ENCODE measurements at regions not wholly inside any gene's neighbourhood (a gene's known extent, or its start where the extent isn't known, plus 50 kb on each side); places are given as distances from the start of the nearest gene placed in this dataset.

DNA sequence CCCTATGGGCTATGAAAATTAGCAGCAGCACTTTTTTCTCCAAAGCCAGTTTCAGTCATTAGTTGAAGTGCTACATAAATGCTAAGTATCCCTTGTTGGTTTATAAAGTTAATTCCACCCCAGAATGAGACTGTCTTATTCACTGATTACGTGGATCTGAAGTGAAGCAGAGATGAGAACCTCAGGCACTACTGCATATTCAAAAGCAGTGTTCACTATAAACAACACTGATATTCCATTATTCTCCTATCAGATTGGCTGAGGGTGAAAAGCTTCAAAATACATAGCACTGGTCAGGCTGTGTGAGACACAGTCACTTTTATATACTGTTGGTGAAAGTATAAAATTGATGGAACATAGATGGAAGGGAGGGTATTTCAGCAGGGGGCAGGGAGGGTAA is 395.7 kb upstream of the RARB start:
- ATAC-seq (no peak), DNase-seq (ENCODE audit: low spot score) (no peak)

DNA sequence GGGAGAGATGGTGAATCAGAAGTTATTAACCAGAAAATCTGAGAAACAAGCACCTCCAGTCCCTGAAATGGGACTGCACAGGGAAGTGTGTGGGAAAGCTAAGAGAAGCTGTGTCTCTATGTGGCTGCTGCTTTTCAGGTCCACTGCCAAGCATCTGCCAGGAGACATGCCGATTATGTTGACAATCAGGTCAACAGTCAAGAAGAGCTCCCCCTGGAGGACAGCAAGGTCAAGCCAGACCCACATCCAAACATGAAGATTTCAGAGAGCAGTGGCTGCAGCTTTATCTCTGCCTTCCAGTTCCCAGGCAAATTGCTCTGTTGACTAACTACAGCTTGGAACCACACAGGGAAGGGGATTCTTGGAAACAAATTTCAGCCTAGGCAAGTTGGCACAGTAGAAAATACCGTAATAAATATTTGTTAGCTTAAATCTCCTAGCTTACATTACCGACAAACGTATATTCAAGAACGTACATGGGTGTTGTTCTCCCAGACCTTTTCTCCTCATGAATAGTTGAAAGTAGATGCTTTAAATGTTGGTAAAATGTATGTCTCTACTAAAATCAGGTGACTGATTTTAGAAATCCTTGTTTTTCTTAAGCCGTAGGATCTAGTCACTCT is 394.5 kb upstream of the RARB start:
- ATAC-seq, result peak; percentile 92

GRCh38 chr3:25035526-25035925 is 392.5 kb upstream of the RARB start:
- DNase-seq (ENCODE audit: low spot score) (no peak), ATAC-seq (no peak)

More for the DNA sequence above, 394.5 kb upstream of the RARB start:
- DNase-seq (ENCODE audit: low spot score), result peak; percentile 55

DNA sequence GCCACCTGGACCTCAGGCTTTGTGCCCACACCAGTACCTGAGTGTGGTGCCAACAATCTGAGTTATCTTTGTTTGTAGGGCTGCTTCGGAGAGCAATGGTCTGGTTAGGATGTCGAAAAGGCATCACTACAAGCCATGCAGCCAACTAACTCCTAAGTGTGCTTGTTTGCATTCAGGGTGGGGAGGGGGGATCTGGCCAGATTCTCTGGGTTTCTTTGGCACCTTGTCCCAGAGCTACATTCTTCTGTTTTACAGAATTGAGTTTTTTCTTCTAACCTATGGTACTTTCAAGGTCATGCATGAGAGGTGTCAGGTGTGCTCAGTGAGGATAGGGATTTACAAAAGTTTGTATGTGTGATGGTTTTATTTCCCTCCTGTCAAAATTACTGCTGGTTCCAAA is 391.4 kb upstream of the RARB start:
- ATAC-seq (no peak), DNase-seq (ENCODE audit: low spot score) (no peak)

DNA sequence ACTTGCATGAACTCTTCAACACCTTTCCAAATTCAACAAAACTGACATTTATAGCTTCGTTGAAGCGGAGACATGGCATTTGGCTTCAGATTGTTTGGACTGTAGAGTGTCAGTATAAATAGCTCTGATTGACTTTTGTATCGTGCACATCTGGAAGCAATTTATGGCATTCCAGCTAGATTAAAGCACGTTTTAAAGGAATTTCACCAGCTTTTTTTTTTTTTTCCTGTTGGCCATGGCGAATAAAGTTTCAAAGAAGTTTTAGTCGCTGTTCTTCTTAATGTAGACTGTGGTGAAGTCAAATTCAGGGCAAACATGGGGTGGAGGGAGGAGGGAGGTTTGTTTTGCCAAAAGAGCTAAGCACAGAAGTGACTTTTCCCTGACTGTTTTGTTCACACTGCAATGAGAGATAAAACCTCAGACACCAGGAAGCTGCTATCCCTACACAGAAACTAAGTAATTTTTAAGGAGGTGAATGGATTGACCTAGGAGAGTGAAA is 391.0 kb upstream of the RARB start:
- peak; percentile 27 for ATAC-seq
- DNase-seq (ENCODE audit: low spot score), result no peak

- no peak for ATAC-seq
- DNase-seq (ENCODE audit: low spot score), result no peak
Observed at GRCh38 chr3:25038271-25038670, 389.8 kb upstream of the RARB start.

GRCh38 chr3:25038922-25039321 is 389.1 kb upstream of the RARB start:
- no peak for DNase-seq (ENCODE audit: low spot score)
- ATAC-seq, result no peak

- ATAC-seq (no peak), DNase-seq (ENCODE audit: low spot score) (no peak)
Observed at GRCh38 chr3:25040748-25041147, 387.3 kb upstream of the RARB start.

DNA sequence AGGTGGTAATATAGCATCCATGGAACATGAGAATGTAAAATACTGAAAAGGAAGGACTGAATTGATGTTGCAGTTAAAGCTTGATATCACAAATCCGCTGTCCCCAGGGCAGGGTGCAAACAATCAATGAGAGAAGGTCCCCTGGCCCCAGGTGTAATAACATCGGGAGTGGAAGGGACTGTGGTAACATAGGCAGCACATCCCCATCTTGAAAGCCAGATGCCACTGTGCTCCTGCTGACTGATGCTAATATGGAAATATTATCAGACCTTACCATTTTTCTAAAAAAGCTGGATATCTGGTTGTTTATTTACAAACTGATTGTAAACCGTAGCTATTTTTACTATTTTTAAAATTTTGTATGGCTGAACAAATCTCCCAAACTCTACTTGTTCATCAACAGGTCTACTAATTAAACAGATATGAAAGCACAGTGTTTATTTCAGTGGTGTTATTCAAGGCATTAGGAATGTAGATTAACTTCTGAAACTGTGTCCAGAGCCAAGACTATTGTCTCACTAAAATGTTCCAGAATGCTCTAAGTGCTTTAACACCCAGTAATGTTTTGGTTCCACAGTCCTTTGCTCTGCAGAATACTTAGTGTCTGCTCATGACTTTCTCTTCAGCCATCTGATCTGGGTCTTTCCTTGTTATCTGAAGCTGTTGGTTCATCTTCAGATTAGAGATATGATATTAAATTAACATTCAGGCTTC is 386.0 kb upstream of the RARB start:
- ATAC-seq (no peak), DNase-seq (ENCODE audit: low spot score) (no peak)

- DNase-seq (ENCODE audit: low spot score) (no peak), ATAC-seq (no peak)
Observed at GRCh38 chr3:25043177-25043576, 384.9 kb upstream of the RARB start.

DNA sequence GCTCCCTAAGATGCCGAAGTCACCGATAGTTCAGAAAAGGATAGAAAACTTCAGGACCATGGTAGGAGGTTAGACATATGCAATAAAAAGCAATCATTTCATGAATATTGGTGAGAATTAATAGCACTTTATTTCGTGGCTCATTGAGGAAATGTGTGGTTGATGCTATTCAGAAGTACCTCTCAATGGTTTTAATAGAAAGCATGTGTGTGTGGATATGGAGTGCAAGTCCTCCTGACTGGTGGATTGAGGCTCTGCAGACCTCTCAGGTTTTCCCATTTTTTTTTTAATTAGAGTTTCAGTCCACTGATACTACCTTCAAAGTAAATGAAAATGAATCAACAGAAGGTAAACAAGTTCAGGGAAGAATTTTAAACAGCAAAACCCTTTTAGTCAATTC is 384.3 kb upstream of the RARB start:
- no peak for DNase-seq (ENCODE audit: low spot score)
- ATAC-seq, result no peak

DNA sequence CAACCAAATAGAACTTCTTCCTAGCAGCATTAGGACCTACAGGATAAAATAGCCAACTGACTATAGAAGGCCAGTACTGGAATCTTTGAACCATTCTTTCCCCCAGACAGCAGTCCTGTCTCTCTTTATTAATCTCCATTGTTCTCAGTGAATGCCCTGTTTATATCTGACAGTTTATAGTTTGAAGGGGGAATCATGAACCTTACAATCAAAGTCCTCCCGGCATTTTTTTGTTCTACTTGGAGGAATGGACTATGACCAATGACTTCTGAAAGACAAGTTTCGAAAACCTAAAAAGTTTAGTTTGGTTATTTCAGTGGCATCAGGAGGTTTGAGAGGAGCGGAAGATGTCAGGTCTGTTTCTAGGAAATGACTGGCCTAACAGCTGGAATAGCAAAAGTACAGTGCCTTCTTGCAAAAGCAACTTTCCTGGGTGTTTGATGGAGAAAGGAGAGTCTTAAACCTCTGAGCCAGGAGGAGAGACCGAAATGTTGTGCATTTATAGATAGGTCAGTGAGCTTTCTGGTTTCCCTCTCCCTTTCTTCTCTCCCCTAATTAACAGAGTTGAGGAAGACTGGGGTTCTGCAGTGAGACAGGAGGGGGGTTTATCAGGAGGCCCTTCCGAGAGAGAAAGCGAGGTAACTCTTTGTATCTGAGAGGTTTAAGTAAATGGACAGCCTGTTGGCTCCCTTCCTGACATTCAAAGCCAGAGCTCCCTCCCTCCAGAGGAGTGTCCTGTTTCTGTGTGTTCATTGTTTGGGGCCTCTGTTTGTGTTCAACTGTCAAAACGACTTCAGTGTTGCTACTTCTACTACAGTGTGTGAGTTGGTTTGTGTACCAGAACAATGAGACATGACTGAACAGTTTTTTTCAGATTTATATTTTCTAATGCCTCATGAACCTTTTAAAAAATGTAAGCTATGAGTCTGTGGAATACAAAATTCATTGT is 383.0 kb upstream of the RARB start:
- DNase-seq (ENCODE audit: low spot score) (no peak), ATAC-seq (peak; percentile 52)

DNA sequence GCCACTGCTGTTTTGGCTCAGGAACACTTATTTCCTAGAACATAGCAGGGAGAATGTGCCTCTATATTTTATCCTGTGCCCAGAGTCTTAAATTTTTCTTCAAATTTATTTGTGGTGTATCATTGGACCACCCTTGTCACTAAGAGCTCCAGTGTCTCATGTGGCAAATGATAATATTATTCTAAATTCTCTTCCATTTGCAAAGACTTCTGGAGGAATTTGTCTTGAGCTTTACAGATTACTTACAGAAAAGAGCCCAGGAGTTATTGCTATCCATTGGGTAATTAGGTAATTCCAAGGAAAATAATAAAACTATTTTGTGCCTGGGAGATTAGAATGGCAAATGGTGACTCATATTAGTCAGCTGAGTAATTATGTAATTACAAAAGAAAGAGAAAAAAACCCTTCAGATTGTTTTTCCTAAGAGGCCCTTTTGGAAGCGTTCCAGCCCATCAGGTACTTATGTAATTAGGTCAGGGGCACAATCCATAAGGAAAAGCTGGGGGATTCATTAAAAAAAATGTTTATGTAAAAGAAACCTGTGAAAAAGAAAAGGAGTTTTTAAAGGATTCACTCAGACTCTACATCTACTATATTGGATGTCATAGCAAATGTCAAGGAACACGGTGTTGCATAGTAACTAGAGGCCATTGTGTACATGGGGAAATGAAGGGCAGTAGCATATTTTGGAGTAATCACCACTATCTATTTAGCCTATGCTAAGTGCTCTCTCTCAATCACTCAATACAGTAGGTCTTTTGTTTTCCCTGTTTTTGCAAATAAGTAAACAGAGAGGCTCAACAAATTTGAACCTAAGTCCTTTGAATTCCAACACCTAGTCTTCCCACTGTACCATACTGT is 380.9 kb upstream of the RARB start:
- ATAC-seq, result no peak
- DNase-seq (ENCODE audit: low spot score), result no peak

DNA sequence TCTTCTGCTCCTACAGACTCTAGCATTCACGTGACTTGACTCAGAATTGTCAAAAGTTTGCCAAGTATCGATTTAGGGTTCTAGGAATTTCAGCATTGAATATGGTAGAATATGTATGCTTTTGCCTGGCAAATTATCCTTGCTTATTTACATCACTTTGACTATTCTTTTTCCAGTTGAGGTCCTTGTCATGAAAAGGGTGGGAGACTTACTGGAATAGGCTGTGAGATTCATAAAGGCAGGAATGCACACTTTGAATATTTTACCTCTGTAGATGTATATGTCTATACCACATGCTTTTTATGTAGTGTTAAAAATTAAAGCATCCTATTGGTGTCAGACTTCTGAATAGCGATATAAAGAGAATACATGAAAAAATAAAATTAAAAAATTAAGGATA is 378.8 kb upstream of the RARB start:
- ATAC-seq (no peak), DNase-seq (ENCODE audit: low spot score) (no peak)

DNA sequence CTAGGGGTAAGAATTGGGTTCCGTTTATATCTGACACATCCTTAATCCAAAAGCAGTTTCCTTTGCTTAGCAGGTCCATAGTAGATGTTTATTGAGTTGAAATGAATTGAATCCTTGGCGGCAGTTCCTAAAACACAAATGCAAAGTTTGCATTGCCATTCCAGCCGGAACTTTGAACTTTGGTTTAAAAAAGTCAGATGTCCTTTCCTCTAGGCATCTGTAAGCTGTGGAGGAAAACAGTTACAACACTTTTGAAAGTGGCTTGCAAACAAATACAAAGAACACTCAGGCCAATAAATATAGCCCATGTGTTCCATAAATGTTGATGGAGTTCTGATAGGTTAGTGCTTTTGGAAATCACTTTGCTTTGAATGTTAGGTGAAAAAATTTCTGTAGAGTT is 374.7 kb upstream of the RARB start:
- no peak for DNase-seq (ENCODE audit: low spot score)
- ATAC-seq, result peak; percentile 93

GRCh38 chr3:25056036-25056755 is 371.9 kb upstream of the RARB start:
- DNase-seq (ENCODE audit: low spot score), result no peak
- ATAC-seq, result no peak

- no peak for ATAC-seq
- no peak for DNase-seq (ENCODE audit: low spot score)
Observed at GRCh38 chr3:25056803-25057351, 371.2 kb upstream of the RARB start.

DNA sequence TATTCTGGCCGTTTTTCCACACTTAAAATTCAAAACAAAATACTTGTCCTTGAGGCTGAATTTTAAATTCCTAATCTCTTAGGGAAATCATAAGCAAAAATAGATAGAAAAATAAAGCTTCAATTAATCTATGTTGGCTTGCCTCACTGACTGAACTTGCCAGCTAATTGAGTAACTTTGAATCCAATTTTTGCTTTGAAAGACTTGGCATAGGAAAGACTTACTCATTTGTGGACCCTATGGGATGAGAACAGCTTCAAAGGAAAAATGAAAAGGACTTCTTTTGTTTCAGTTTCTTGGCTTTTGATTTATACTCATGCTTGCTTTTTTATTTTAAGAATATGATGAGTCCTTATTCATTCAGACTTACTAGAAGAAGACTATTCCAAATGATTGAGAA is 370.7 kb upstream of the RARB start:
- no peak for DNase-seq (ENCODE audit: low spot score)
- ATAC-seq, result no peak

DNA sequence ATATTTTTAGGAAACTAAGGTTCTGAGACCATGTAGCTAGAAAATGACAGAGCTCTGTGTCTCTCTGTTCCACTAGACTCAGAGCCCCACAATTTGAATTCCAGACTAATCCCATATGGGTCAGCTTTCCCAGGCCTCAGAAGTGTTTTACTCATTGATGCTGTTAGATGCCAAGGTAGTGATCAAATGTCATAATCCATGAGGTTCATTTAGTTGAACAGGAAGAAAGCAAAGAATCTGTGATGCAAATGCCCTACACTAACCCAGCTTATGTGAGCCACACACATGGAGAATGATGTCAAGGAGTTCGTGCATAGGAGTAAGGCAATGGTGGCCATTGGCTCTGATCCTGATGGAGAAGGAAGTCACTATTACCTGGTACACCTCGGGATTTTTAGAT is 363.4 kb upstream of the RARB start:
- ATAC-seq, result no peak
- DNase-seq (ENCODE audit: low spot score), result no peak

GRCh38 chr3:25069970-25070369 is 358.1 kb upstream of the RARB start:
- DNase-seq (ENCODE audit: low spot score), result no peak
- no peak for ATAC-seq
